H1 (cell line): ENCODE measurements at regions not wholly inside any gene's neighbourhood (a gene's known extent, or its start where the extent isn't known, plus 50 kb on each side); places are given as distances from the start of the nearest gene placed in this dataset.

ENCODE experiments used
- ATF3 ChIP-seq: IDR thresholded peaks from 2 replicates; pipeline ENCODE4 v1.6.1; 2011; ENCODE audit warnings: low read depth, mild to moderate bottlenecking, low read length; ENCODE audit not compliant: insufficient read depth
- HDAC2 ChIP-seq, 2 experiments: fragments of 300-600 bp in 1 of 2; sonication (generic) in 1 of 2; IDR thresholded peaks; 2 replicates each; pipeline ENCODE4 v1.6.1; 2011 to 2012; ENCODE audit warnings: low read depth in 2 of 2, low read length in 2 of 2, mild to moderate bottlenecking in 2 of 2, moderate library complexity in 2 of 2, borderline replicate concordance in 1 of 2, inconsistent platforms in 1 of 2
- JUN ChIP-seq: IDR thresholded peaks from 2 replicates; pipeline ENCODE4 v1.6.1; 2011; ENCODE audit warnings: low read depth, mild to moderate bottlenecking, improper control_type of control experiment, low read length
- NRF1 ChIP-seq: IDR thresholded peaks from 2 replicates; pipeline ENCODE4 v1.6.1; 2011; ENCODE audit warnings: mild to moderate bottlenecking, low read depth, low read length, improper control_type of control experiment
- POLR2A ChIP-seq, 2 experiments: IDR thresholded peaks; 1 replicate in 1 of 2; 2 replicates in 1 of 2; pipeline ENCODE4 v1.6.1; 2011; ENCODE audit warnings: low read depth in 2 of 2, low read length in 2 of 2, mild to moderate bottlenecking in 2 of 2; ENCODE audit errors: control extremely low read depth in 1 of 2
- RFX5 ChIP-seq: IDR thresholded peaks from 2 replicates; pipeline ENCODE4 v1.6.1; 2011; ENCODE audit warnings: low read depth, low read length, improper control_type of control experiment, borderline replicate concordance
- TF ChIP-seq, protein P1 (sequence below), 3 experiments: IDR thresholded peaks; 1 replicate in 2 of 3; 2 replicates in 1 of 3; pipeline versions ENCODE4 v1.5.1 to v1.6.1; 2011; ENCODE audit warnings: low read length in 3 of 3, mild to moderate bottlenecking in 3 of 3, inconsistent platforms in 2 of 3, low read depth in 1 of 3, moderate library complexity in 1 of 3; ENCODE audit not compliant: insufficient read depth in 1 of 3; ENCODE audit errors: control extremely low read depth in 1 of 3

GRCh38 chr5:163161512-163161911 is 275.9 kb upstream of the CCNG1 start:
- no peak for TF ChIP-seq HDAC2 (IDR thresholded peaks at IDR 0.05; ENCODE audit: borderline replicate concordance in 1 of 2, low read depth in 2 of 2, low read length in 2 of 2)
- no peak for TF ChIP-seq JUN
- TF ChIP-seq ATF3, result no peak
- TF ChIP-seq, protein P1, sequence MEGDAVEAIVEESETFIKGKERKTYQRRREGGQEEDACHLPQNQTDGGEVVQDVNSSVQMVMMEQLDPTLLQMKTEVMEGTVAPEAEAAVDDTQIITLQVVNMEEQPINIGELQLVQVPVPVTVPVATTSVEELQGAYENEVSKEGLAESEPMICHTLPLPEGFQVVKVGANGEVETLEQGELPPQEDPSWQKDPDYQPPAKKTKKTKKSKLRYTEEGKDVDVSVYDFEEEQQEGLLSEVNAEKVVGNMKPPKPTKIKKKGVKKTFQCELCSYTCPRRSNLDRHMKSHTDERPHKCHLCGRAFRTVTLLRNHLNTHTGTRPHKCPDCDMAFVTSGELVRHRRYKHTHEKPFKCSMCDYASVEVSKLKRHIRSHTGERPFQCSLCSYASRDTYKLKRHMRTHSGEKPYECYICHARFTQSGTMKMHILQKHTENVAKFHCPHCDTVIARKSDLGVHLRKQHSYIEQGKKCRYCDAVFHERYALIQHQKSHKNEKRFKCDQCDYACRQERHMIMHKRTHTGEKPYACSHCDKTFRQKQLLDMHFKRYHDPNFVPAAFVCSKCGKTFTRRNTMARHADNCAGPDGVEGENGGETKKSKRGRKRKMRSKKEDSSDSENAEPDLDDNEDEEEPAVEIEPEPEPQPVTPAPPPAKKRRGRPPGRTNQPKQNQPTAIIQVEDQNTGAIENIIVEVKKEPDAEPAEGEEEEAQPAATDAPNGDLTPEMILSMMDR (IDR thresholded peaks at IDR 0.05; ENCODE audit: control extremely low read depth in 1 of 3, insufficient read depth in 1 of 3, low read depth in 1 of 3, low read length in 3 of 3), result no peak
- no peak for TF ChIP-seq POLR2A (IDR thresholded peaks at IDR 0.05; ENCODE audit: control extremely low read depth in 1 of 2, low read depth in 2 of 2, low read length in 2 of 2)
- TF ChIP-seq NRF1, result no peak
- no peak for TF ChIP-seq RFX5
